Dendritic cell treated with granulocyte-macrophage colony-stimulating factor and Interleukin-4, amounts not matched to agents 40 ng/mL and 50 ng/mL, for 4 days (primary cell): ENCODE measurements at regions not wholly inside any gene's neighbourhood (a gene's known extent, or its start where the extent isn't known, plus 50 kb on each side); places are given as distances from the start of the nearest gene placed in this dataset.
"Not testable (repeated sequence)": the region's sequence is repeated elsewhere in the genome, so short reads cannot be mapped to it uniquely, and the experiment has no call there.

Experiments used
- H3K27ac Mint-ChIP-seq: one replicate; pipeline ENCODE4 v1.8.0; 2022; ENCODE audit warnings: mild to moderate bottlenecking, mixed read lengths
- H3K27me3 Mint-ChIP-seq: one replicate; pipeline ENCODE4 v1.8.0; 2022; ENCODE audit warnings: mild to moderate bottlenecking, mixed read lengths
- H3K36me3 Mint-ChIP-seq: one replicate; pipeline ENCODE4 v1.8.0; 2022; ENCODE audit warnings: low read depth, mixed read lengths
- H3K4me1 Mint-ChIP-seq: one replicate; pipeline ENCODE4 v1.8.0; 2022; ENCODE audit warnings: low read depth, mixed read lengths
- H3K4me3 Mint-ChIP-seq: one replicate; pipeline ENCODE4 v1.8.0; 2022; ENCODE audit warnings: mild to moderate bottlenecking, moderate library complexity, mixed read lengths
- H3K9me3 Mint-ChIP-seq: one replicate; pipeline ENCODE4 v1.8.0; 2022; ENCODE audit warnings: mixed read lengths
- intact Hi-C: fragments of 100-400 bp; cut with micrococcal nuclease; formaldehyde crosslinking; loops from one replicate; pipeline ENCODE4 v1.15.0; 2022

- H3K4me1 Mint-ChIP-seq: no peaks in the 10 kb centered on the region
- H3K36me3 Mint-ChIP-seq: no peaks in the 10 kb centered on the region
- no peaks in the 10 kb centered on the region for H3K27me3 Mint-ChIP-seq
Observed at GRCh38 chr10:128571745-128572144, 445.5 kb upstream of the MKI67 start.

GRCh38 chr10:128572696-128573095 lies 446.5 kb upstream of the MKI67 start:
- Mint-ChIP-seq H3K4me1 (no peaks in the 10 kb centered on the region), H3K4me3 (no peak overlapping the region), H3K9me3 (no peaks in the 10 kb centered on the region), H3K36me3 (no peaks in the 10 kb centered on the region), H3K27ac (no peak overlapping the region), H3K27me3 (no peaks in the 10 kb centered on the region)
- intact Hi-C loops: no loop called here

More at GRCh38 chr10:128571745-128572144, 445.5 kb upstream of the MKI67 start:
- no peak overlapping the region for H3K27ac Mint-ChIP-seq
- H3K9me3 Mint-ChIP-seq: no peaks in the 10 kb centered on the region
- intact Hi-C loops: no loop called here
- no peak overlapping the region for H3K4me3 Mint-ChIP-seq

- Mint-ChIP-seq H3K27me3 (no peaks in the 10 kb centered on the region), H3K36me3 (no peaks in the 10 kb centered on the region), H3K27ac (no peak overlapping the region), H3K9me3 (no peaks in the 10 kb centered on the region), H3K4me1 (no peaks in the 10 kb centered on the region), H3K4me3 (no peak overlapping the region)
- intact Hi-C loops: no loop called here
Observed at GRCh38 chr10:128573281-128573845, 447.1 kb upstream of the MKI67 start.

- Mint-ChIP-seq H3K4me3 (no peak overlapping the region), H3K27me3 (no peaks in the 10 kb centered on the region), H3K9me3 (no peaks in the 10 kb centered on the region), H3K27ac (no peak overlapping the region), H3K36me3 (no peaks in the 10 kb centered on the region), H3K4me1 (no peaks in the 10 kb centered on the region)
- intact Hi-C loops: no loop called here
Observed at GRCh38 chr10:128573986-128574385, 447.8 kb upstream of the MKI67 start.

GRCh38 chr10:128574581-128575210 lies 448.5 kb upstream of the MKI67 start:
- intact Hi-C loops: no loop called here
- H3K27ac Mint-ChIP-seq: no peak overlapping the region
- H3K4me1 Mint-ChIP-seq: no peaks in the 10 kb centered on the region
- no peaks in the 10 kb centered on the region for H3K27me3 Mint-ChIP-seq
- no peaks in the 10 kb centered on the region for H3K9me3 Mint-ChIP-seq
- H3K4me3 Mint-ChIP-seq: no peak overlapping the region
- no peaks in the 10 kb centered on the region for H3K36me3 Mint-ChIP-seq

- Mint-ChIP-seq H3K27me3 (no peaks in the 10 kb centered on the region), H3K9me3 (no peaks in the 10 kb centered on the region), H3K27ac (no peak overlapping the region), H3K4me1 (no peaks in the 10 kb centered on the region), H3K4me3 (no peak overlapping the region), H3K36me3 (no peaks in the 10 kb centered on the region)
- intact Hi-C loops: no loop called here
Observed at GRCh38 chr10:128575761-128576160, 449.5 kb upstream of the MKI67 start.

- no peaks in the 10 kb centered on the region for H3K36me3 Mint-ChIP-seq
- no peaks in the 10 kb centered on the region for H3K4me1 Mint-ChIP-seq
- H3K27me3 Mint-ChIP-seq: no peaks in the 10 kb centered on the region
- intact Hi-C loops: no loop called here
- H3K9me3 Mint-ChIP-seq: no peaks in the 10 kb centered on the region
- H3K4me3 Mint-ChIP-seq: no peak overlapping the region
- H3K27ac Mint-ChIP-seq: no peak overlapping the region
Observed at GRCh38 chr10:128576336-128576735, 450.1 kb upstream of the MKI67 start.

- H3K27me3 Mint-ChIP-seq: no peaks in the 10 kb centered on the region
- intact Hi-C loops: no loop called here
- H3K9me3 Mint-ChIP-seq: no peaks in the 10 kb centered on the region
- H3K36me3 Mint-ChIP-seq: no peaks in the 10 kb centered on the region
- H3K4me3 Mint-ChIP-seq: no peak overlapping the region
- no peaks in the 10 kb centered on the region for H3K4me1 Mint-ChIP-seq
- no peak overlapping the region for H3K27ac Mint-ChIP-seq
Observed at GRCh38 chr10:128576943-128577670, 450.9 kb upstream of the MKI67 start.

- Mint-ChIP-seq H3K4me3 (no peak overlapping the region), H3K4me1 (no peaks in the 10 kb centered on the region), H3K36me3 (no peaks in the 10 kb centered on the region), H3K27me3 (no peaks in the 10 kb centered on the region), H3K27ac (no peak overlapping the region), H3K9me3 (no peaks in the 10 kb centered on the region)
- intact Hi-C loops: no loop called here
Observed at GRCh38 chr10:128577958-128578750, 451.9 kb upstream of the MKI67 start.

- intact Hi-C loops: no loop called here
- H3K27me3 Mint-ChIP-seq: no peaks in the 10 kb centered on the region
Observed at GRCh38 chr10:128578766-128579165, 452.5 kb upstream of the MKI67 start.

GRCh38 chr10:128579280-128579865 lies 453.1 kb upstream of the MKI67 start:
- H3K4me3 Mint-ChIP-seq: no peak overlapping the region
- intact Hi-C loops: no loop called here
- no peaks in the 10 kb centered on the region for H3K27me3 Mint-ChIP-seq
- H3K4me1 Mint-ChIP-seq: no peaks in the 10 kb centered on the region
- no peaks in the 10 kb centered on the region for H3K36me3 Mint-ChIP-seq
- H3K27ac Mint-ChIP-seq: no peak overlapping the region
- no peaks in the 10 kb centered on the region for H3K9me3 Mint-ChIP-seq

More at GRCh38 chr10:128578766-128579165, 452.5 kb upstream of the MKI67 start:
- H3K4me1 Mint-ChIP-seq: no peaks in the 10 kb centered on the region
- H3K27ac Mint-ChIP-seq: no peak overlapping the region
- no peaks in the 10 kb centered on the region for H3K36me3 Mint-ChIP-seq
- H3K4me3 Mint-ChIP-seq: no peak overlapping the region
- no peaks in the 10 kb centered on the region for H3K9me3 Mint-ChIP-seq

- intact Hi-C loops: no loop called here
- Mint-ChIP-seq H3K4me3 (no peak overlapping the region), H3K27me3 (no peaks in the 10 kb centered on the region), H3K4me1 (no peaks in the 10 kb centered on the region), H3K27ac (no peak overlapping the region), H3K9me3 (no peaks in the 10 kb centered on the region), H3K36me3 (no peaks in the 10 kb centered on the region)
Observed at GRCh38 chr10:128579901-128580300, 453.7 kb upstream of the MKI67 start.

GRCh38 chr10:128583125-128583524 lies 456.9 kb upstream of the MKI67 start:
- intact Hi-C loops, H3K27me3 Mint-ChIP-seq, H3K27ac Mint-ChIP-seq, H3K4me3 Mint-ChIP-seq, H3K4me1 Mint-ChIP-seq, H3K9me3 Mint-ChIP-seq, H3K36me3 Mint-ChIP-seq: not testable (repeated sequence)

- H3K27ac Mint-ChIP-seq, H3K9me3 Mint-ChIP-seq: not testable (repeated sequence)
Observed at GRCh38 chr10:128586599-128586998, 460.4 kb upstream of the MKI67 start.

More at GRCh38 chr10:128586599-128586998, 460.4 kb upstream of the MKI67 start:
- intact Hi-C loops, H3K4me3 Mint-ChIP-seq, H3K4me1 Mint-ChIP-seq, H3K36me3 Mint-ChIP-seq, H3K27me3 Mint-ChIP-seq: not testable (repeated sequence)
